IMR-90 (cell line): ENCODE measurements at regions not wholly inside any gene's neighbourhood (a gene's known extent, or its start where the extent isn't known, plus 50 kb on each side); places are given as distances from the start of the nearest gene placed in this dataset.

Experiments used
- BHLHE40 ChIP-seq: fragments of 150-350 bp; IDR thresholded peaks from 2 replicates; pipeline ENCODE4 v1.6.1; 2016; ENCODE audit warnings: mild to moderate bottlenecking, low read depth, low read length
- CEBPB ChIP-seq: IDR thresholded peaks from 2 replicates; pipeline ENCODE4 v1.6.1; 2012; ENCODE audit warnings: low read depth, low read length, improper control_type of control experiment
- ELK1 ChIP-seq: fragments of 150-350 bp; IDR thresholded peaks from 2 replicates; pipeline ENCODE4 v1.6.1; 2016; ENCODE audit warnings: low read depth, mild to moderate bottlenecking, low read length, moderate library complexity, borderline replicate concordance
- NFE2L2 ChIP-seq: fragments of 150-350 bp; IDR thresholded peaks from 2 replicates; pipeline ENCODE4 v1.6.1; 2016; ENCODE audit warnings: low read depth, mild to moderate bottlenecking, low read length
- POLR2A ChIP-seq: IDR thresholded peaks from 2 replicates; pipeline ENCODE4 v1.6.1; 2012; ENCODE audit warnings: mild to moderate bottlenecking, low read depth, low read length
- RAD21 ChIP-seq: IDR thresholded peaks from 2 replicates; pipeline ENCODE4 v1.6.1; 2012; ENCODE audit warnings: low read length, improper control_type of control experiment
- RFX5 ChIP-seq: IDR thresholded peaks from 2 replicates; pipeline ENCODE4 v1.8.0; 2012; ENCODE audit warnings: low read depth, mild to moderate bottlenecking, low read length, moderate library complexity
- USF2 ChIP-seq: fragments of 150-350 bp; IDR thresholded peaks from 2 replicates; pipeline ENCODE4 v1.6.1; 2017; ENCODE audit warnings: mild to moderate bottlenecking, antibody characterized with exemption, low read length, low read depth
- TF ChIP-seq, protein P1 (sequence below): conservative IDR thresholded peaks from 2 replicates; pipeline ENCODE4 v1.5.1; 2012; ENCODE audit warnings: mild to moderate bottlenecking, low read depth, low read length, improper control_type of control experiment

GRCh38 chr15:67943475-67943874 is 103.6 kb upstream of the RNU6-1 start:
- TF ChIP-seq, protein P1, sequence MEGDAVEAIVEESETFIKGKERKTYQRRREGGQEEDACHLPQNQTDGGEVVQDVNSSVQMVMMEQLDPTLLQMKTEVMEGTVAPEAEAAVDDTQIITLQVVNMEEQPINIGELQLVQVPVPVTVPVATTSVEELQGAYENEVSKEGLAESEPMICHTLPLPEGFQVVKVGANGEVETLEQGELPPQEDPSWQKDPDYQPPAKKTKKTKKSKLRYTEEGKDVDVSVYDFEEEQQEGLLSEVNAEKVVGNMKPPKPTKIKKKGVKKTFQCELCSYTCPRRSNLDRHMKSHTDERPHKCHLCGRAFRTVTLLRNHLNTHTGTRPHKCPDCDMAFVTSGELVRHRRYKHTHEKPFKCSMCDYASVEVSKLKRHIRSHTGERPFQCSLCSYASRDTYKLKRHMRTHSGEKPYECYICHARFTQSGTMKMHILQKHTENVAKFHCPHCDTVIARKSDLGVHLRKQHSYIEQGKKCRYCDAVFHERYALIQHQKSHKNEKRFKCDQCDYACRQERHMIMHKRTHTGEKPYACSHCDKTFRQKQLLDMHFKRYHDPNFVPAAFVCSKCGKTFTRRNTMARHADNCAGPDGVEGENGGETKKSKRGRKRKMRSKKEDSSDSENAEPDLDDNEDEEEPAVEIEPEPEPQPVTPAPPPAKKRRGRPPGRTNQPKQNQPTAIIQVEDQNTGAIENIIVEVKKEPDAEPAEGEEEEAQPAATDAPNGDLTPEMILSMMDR: no peak
- TF ChIP-seq BHLHE40 (no peak), POLR2A (no peak), USF2 (no peak), CEBPB (no peak), RFX5 (no peak), NFE2L2 (no peak), ELK1 (no peak), RAD21 (no peak)
